HCEC 1CT (cell line): ENCODE measurements at regions not wholly inside any gene's neighbourhood (a gene's known extent, or its start where the extent isn't known, plus 50 kb on each side); places are given as distances from the start of the nearest gene placed in this dataset.

Experiments
- DNase-seq: peaks from one replicate; pipeline ENCODE4 v3.0.0-alpha.2; 2017

DNA sequence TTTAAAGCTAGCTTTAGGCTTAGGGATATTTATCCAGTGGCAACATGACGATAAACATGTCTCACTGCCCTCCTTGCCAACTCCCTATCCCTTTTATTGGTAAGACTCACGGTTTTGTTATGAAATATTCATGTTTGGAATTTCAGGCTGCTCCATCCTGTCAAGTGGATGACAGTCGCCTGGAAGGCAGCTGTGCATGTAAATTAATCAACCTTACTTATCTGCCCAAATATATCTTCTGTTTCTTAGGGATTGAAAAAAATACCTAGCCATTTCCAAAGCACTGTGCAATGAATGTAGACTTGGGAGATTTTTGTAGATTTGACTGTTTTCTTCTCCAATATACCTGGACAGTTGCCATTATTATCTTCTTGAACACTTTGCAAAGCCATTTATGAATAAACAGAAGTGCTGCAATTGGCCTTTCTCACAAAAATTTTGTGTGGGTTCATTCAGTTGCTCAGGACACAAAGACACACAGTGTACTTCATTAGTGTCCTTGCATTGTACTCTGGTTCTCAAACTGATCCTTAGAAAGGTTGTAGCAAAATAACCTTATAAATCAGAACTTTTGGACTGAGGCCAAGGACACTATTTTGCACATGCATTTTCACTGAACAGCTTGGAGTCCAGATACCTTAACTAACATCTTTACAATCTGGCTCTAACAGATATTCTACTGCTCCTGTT is 889.4 kb upstream of the SEMA6A start:
- DNase-seq = peak; percentile 31

DNA sequence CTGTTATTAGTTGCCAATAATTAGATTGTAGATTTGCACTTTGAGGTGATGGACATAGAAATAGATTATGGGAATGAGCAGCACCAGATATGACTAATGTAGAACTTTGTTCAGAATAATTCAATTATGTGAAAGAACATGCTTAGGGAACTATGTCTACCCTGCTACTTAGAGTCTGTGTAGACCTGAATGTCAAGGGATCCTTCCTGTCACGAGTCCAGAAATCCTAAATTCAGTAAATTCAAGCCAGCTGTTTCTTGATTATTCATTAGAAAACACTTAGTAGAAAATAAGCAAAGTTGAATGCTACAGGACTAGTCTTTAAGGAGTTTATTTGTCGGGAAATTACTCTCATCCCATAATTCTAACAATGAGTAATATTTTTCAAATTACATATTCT is 887.3 kb upstream of the SEMA6A start:
- no peak for DNase-seq

DNA sequence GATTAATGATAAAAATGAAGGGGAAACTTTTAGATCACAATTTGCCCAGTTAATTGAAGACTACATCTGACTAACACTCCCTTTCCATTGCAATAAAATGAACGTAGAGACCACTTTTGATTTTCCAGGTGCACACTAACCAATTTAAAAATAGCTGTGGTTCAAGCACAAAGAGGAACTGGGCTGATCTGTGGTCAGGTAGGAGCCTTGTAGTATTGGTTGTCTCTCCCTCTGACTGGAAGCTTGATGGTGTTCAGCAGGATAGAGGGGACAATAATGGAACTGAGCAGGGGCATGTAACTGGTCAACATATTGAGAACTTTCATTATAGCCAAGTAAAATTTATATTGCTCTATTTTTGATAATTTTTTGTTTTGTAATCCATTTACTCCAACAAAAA is 886.8 kb upstream of the SEMA6A start:
- DNase-seq = no peak

DNA sequence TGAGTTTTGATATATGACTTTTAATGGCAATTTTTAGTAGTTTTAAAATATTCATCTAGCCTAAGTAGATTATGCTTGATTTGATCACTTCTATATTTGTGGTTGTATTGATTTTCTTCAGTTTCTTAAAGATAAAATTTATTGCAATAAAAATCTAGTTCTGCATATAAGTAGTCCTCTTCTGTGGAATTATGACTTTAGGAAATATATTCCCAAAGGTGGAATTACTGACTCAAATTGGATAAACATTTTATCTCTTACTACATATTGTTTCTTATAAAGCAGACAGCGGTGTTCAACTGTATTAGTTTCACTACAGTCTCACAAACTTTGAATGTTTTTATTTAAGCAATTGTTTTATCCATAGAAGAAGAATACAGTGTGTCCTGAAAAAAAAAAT is 883.0 kb upstream of the SEMA6A start:
- DNase-seq = no peak

DNA sequence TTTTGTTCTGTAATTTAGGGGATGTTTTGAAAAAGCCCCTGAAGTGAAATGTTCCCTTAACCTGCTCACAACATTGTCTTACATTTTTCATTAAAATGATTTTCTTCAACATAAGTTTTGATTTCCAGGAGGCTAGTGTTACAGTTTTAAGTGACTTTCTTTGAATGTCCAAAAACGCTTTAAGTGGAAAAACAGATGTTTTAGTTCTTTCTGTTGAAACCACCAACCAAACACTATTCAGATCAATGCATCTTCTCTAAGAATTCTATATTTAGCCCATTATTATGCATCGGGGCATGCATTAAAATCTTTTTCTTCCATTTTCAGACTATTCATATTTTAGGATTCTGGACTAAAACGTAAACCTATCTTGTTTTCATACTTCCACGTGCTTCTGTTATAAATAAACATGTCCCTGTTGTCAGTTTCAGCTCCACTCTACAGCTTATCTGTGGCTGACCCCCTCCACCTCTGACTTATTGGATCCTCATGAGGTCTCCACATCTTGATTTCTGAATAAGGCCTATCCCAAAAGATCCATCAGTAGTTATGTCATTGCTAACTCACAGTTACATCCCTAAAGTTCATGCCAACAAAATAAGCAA is 882.3 kb upstream of the SEMA6A start:
- no peak for DNase-seq

DNA sequence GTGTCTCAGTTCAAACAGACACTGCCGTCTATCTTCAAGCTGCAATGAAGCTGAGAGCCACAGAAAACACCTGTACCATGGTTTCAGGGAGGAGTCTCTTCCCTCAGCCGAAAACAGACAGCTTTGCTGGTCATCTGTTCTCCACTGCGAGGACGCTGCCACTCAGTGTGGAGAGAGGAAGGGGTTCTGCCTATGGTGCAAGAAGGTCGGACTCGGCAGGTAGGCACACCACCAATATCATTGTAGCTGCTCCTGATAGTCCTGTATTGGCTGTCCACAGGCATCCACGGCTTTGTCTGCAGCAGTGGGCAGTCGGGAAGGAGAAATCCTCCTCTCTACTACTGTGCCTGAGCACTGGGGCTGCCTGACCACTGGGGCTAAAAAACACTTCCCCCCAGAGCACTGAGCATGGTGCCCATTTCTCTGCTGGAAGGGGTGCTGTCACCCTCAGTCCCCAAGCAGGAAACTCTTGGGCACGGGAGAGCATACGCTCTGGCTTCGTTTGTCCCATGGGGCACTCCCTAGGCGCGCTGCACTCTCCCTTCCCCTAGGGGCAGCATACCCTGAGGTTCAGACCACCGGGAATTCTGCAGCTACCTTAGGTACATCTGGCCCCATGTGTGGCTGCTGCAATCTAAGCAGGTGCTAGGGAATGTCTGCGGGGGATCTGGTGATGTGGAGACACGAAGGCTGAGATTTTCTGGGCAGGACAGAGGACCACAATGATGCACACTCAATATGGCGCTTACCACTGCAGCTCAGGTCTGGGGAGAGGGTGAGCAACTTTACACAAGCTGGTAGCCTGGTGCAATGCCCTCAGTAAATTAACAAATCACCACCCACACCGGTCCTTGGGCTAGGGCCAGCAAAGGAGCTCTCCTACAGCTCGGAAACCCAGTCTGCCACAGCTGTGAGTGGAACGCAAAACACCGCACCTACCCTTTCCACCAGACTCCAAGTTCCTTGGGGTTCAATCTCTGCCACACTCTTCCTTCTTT is 880.9 kb upstream of the SEMA6A start:
- no peak for DNase-seq

DNA sequence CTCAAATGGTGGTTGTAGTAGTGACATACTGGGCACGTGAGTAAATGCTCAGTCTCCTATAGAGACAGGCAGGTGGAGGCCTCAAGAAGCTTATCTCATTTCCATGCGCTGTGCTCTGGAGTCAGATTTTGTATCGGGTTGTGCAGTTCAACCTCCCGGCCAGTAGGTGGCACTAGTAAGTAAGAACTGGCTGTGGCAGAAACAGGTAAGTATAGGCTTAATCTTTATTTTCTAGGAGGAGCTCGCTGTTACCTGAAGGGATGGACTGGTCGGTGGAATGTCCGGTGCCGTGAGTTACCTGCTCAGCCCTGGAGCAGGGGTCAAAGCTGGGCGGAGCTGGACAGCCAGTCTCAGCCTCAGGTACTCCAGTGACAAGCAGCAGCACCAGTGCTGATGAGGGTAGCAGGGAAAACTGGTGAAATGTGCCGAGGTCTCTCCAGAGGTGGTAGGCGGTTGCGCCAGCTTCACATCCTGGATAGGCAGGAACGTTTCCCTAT is 880.1 kb upstream of the SEMA6A start:
- DNase-seq = no peak

DNA sequence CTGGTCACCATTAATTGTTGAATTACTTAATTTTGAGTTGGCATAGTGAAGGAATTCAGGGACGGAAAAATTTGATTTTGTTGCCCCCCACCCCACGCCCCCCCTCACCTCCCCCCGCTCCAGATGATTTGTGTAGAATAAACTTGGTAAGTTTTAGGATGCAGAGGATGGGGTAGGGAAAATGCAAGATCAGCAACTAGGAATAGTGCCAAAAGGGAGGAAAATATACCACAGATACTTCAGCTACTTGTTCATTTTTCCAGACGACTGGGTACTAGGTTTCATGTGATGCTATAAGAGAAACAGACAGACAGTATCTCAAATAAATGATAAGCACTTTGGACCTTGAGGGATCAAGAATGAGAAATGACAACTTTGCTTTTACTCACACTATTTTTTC is 862.2 kb upstream of the SEMA6A start:
- no peak for DNase-seq

DNA sequence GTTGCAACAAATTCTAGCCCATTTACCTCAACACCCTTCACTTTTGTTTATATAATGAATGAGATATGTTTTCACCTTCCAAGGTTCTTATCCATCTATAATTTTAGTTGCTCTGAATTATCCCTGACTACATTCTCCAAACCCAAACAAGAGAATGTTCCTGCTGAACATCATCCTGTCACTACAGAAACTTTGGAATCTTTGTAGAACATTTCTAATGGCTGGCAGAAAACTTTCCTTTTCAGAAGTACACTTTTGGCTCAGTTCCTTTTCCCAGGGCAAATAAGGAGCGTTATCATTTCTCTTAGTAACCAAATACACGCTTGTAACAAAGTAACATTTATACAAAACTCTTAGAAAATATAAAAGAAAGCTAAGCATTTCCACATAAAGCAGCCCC is 860.6 kb upstream of the SEMA6A start:
- no peak for DNase-seq

DNA sequence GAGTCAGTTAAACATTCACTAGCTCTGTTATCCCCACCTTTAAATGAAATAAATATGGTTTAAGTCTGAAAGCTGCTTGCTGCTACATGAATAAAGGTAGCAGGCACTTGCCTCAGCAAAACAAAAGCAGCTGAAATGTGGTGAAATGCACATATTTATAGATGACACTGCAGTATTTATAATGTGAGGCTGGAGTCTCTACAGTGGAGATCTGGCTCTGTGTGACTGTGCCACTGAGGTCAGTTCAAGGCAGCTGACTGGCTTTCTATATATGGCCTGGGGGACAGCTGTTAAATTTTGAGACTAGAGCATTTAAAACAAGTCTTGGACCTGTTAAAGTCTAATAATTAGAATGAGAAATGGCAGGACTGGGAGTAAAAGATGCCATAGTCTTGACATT is 859.6 kb upstream of the SEMA6A start:
- DNase-seq = no peak

DNA sequence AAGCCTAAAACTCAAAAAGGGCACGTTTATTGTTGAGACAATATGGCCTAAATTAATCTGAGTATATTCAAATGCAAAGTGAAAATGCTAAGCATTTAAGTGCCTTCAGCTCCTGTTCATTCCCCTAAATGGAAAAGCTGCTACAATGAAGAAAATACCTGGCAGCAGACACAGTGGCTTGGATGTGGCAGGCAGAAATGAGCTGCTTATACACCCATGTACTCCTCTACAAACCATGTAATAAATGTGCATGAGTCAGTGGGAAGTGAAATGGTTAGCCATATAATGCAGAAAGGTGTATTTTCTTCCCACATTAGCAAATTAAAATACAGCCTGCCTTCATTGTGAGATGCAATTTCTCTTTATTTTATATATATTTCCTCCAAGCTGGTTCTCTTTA is 859.2 kb upstream of the SEMA6A start:
- DNase-seq = no peak

DNA sequence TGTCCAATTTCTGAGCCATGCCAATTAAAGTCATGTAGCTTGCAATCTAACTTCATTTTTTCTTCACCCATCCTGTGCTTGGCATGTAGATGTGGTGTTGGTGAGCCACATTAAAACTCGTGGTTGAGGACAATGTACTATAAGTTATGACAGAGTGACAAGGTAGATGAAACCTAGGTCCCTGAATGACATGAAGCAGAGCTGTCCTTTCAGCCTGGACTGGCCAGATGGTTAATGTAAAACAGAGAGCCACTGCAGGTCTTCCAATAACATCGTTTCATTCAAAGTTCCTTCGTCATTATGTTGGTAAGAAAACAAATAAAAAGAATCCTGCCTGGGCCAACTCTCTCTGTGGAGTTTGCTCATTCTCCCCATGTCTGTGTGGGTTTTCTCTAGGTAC is 856.5 kb upstream of the SEMA6A start:
- no peak for DNase-seq

DNA sequence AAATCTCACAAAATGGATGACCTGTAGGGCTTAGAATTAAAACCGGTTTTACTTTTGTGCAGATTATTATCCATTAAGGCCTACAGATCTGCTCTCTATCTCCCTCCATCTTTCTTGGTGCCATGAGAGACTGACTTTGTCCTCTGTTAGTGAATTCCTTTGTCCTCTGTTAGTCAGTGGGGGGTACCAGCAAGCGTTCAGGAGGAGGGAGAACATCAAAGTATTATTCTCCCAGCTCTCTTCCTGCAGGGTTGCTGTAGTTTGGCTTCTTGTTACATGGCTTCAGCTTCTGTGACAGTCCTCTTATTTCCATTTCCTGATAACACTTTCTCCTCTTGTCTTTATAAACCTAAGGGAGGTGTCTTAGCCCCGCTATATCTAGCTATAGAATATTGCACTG is 850.5 kb upstream of the SEMA6A start:
- no peak for DNase-seq

DNA sequence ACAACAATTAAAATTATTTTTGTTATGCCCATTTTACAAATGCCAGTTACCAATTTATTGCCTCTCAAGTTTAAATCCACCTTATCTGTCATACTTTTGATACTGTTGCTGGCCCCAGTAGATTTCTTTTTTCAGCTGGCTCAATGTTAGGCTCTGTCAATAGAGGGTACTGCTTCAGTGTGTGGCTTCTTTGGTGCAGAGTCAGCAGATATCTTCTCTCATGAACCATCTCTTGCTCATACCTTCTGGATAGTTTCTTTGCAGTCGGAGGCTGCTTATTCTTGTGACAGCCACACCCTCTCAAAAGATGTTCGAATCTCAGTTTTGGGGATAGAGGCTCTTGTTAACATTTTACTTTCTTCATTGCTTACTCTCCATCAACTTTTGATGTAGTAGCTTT is 849.9 kb upstream of the SEMA6A start:
- DNase-seq = no peak

DNA sequence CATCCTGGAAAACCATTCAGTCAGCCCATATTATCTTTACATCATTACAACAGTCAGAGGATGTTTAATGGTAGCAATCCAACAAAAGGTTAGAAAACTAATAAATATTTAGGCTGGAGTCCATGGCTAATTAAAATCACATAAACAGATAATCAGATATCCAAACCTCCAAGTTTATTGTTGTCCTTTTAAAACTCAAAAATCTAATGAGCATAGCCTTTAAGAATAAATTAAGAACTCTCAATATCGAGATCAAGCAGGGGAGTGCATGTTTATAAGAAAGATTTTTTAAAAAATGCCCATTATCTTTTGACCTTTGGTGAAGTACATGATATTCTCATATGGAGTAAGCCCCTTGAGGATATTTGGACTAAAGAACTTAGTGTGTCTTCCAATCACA is 842.9 kb upstream of the SEMA6A start:
- no peak for DNase-seq

DNA sequence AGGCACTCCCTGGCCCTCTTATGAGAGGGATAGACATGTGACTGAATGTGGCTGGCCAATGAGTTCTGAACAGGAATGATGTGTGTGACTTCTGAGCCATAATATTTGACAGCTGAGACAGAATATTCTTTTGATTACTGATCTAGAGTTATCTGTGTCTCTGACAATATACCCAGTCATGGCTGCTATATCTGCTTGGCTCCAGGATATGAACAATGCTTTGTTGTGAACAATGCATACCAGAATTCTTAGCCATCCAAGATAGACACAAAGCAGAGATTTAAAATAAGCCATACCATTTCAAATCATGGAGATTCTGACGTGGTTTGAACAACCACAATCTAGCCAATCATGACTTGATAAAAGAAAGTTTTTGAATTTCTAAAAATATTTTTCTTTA is 840.3 kb upstream of the SEMA6A start:
- DNase-seq = no peak

DNA sequence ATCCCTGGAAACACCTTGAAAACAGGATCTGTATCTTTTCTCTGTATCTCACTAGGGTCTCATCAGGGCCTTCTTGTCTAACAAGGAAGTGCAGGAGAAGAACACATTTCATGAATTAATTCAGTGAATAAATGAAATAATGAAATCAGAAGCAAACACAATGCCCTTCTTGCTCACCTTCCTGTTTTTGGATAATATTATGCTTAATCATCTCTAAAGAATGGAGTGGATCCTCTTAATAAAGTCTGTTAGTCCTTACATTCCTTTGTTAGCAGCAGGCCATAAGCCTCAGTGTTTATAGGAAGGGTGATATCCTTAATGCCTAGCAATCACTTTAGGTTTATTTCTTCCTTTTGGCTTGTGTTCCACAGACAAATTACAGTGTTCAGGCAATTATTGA is 837.1 kb upstream of the SEMA6A start:
- no peak for DNase-seq

DNA sequence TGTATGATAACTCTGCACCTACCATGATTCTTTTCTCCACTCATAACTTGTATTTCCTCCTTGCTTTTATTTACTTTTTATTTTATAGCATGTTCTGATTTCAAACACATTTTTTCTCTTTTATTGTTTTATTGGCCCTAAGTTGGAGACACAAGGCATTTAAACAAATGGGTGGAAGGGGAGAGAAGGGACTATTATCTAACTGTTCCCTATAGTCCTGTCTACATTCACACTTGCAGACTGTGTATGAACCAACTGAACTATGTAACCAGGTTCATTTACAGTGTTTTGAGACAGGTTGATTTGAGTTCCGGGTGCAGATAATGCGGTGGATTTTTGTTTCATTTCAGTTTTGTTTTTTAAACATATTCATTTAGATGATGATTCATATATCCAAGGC is 830.6 kb upstream of the SEMA6A start:
- DNase-seq = no peak

DNA sequence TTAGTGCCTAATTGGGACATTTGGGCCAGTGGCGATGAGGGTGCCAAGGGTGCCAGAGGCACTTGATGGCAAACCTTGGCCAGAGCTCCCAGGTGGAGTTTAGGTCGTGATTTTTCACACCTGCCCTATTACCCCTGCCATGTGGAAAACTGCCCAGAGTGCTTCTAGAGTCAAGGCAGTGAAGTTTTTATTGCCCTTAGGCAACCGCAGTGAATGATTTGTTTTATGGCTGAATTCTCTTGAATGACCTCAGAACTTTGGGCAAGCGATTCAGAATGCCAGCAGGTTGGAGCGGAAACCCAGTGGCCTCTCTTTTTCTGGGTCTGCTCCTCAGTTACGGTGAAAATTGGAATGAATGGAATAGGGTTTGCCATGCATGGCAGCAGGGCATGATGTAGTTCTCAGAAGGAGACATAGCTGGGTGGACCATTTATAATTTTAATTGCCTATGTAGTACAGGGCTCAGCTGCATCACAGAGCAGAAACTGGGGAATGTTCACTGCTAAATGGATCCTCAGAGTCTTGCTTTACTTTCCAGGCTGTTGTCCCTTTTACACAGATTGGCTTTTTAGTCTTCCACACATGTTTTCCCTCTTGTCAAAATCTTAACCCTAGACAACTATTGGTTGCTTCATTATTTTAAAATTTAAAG is 820.0 kb upstream of the SEMA6A start:
- no peak for DNase-seq

DNA sequence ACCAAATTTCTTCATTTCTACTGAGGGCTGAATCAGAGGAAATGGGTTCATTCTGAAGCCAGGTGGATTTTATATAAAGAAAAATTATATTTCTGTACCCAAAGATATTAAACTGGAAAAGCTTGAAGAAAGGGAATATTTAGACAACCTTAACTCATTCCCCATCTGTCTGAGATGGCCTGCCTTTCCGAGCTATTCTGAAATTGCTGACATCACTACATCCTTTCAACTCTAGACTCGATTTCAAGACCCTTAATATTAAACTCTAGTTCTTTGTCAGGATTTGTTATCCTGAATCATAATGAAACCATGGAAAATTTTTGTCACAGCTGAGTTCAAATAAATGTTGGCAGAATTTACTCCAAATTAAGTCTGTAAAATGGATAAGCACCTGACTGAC is 818.5 kb upstream of the SEMA6A start:
- DNase-seq = no peak

DNA sequence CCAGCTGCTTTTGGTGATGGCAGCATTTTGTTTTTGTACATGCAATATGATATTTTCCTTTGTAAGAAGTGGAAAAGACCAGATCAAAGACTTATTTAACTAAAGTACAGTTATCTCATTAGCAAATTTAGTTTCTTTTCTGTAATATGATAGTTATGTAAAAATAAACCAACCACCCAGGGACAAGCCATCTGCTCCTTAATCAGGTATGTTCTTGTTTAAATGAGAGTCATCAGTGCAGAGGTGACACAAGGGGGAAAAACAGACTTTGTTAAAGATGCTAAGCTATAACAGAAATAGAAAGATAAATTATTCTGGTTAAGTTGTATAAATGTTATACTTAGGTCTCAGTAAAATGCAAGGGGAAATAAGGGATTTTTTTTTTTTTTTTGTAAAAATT is 805.7 kb upstream of the SEMA6A start:
- no peak for DNase-seq

DNA sequence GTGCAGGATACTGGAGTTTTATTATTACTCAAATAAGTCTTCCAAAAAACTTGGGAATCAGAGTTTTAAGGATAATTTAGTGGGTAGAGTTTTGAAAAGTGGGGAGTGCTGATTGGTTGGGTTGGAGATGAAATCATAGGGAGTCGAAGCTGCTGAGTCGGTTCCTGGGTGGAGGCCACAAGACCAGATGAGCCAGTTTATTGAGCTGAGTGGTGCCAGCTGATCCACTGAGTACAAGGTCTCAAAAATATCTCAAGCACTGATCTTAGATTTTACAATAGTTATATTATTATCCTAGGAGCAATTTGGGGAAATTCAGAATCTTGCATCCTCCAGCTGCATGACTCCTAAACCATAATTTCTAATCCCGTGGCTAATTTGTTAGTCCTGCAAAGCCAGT is 804.9 kb upstream of the SEMA6A start:
- DNase-seq = no peak

DNA sequence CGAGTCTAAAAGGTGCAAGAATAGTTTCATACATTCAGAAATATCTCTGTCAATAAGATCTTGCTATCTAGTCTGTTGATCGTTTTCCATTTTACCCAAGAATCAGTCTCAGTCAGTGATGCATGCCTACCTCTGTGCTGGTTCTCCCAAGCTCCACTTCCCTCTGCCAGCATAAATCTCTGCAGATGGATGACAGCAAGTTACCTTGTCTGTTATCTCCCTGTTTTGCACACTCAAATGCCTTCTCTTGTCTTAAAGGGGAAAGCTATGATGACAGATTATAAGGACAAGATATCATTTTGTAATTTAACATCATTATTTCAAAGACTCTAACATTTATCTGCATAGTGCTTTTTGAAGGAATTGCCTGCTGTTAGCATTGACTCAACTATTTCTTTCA is 802.1 kb upstream of the SEMA6A start:
- DNase-seq = no peak
